A673 (cell line): ENCODE measurements at regions not wholly inside any gene's neighbourhood (a gene's known extent, or its start where the extent isn't known, plus 50 kb on each side); places are given as distances from the start of the nearest gene placed in this dataset.

Source experiments
- BruUV-seq: library from RNA; stranded (reverse); fragments of 400-500 nt; replicated peaks from 2 replicates; lab custom pipeline; 2021; lab: Mats Ljungman, UMichigan
- CTCF ChIA-PET: fragments of 300-600 bp; sonication (Branson Sonifier 250); formaldehyde crosslinking; loops from one replicate; lab custom pipeline; 2022; ENCODE audit warnings: antibody characterized with exemption; lab: Charles Lee
- POLR2A ChIA-PET: fragments of 300-600 bp; sonication (Branson Sonifier 250); formaldehyde crosslinking; loops from one replicate; lab custom pipeline; 2022; ENCODE audit warnings: antibody characterized with exemption; ENCODE audit not compliant: low non-redundant PET; lab: Charles Lee
- DNase-seq: peaks from one replicate; pipeline ENCODE4 v3.0.0-alpha.2; 2015; ENCODE audit warnings: low spot score
- H3K27ac ChIP-seq: fragments of 200-600 bp; sonication (generic); 2 replicates; pipeline ENCODE4 v1.5.1; 2016; ENCODE audit warnings: mixed run types, low read depth, mild to moderate bottlenecking, mixed read lengths, antibody characterized with exemption, low read length; ENCODE audit not compliant: poor library complexity, severe bottlenecking
- H3K27me3 ChIP-seq: fragments of 200-600 bp; sonication (generic); replicated peaks from 2 replicates; pipeline ENCODE4 v1.6.1; 2017; ENCODE audit warnings: mixed run types, low read depth, mild to moderate bottlenecking, mixed read lengths, antibody characterized with exemption, low read length; ENCODE audit not compliant: insufficient read depth, poor library complexity
- H3K36me3 ChIP-seq: fragments of 200-600 bp; sonication (generic); 2 replicates; pipeline ENCODE4 v1.6.1; 2016; ENCODE audit warnings: mixed run types, mild to moderate bottlenecking, mixed read lengths, antibody characterized with exemption, low read length; ENCODE audit not compliant: insufficient read depth, poor library complexity, severe bottlenecking
- H3K4me1 ChIP-seq: fragments of 200-600 bp; sonication (generic); 2 replicates; pipeline ENCODE4 v1.6.1; 2017; ENCODE audit warnings: mixed run types, mild to moderate bottlenecking, mixed read lengths, antibody characterized with exemption, low read length; ENCODE audit not compliant: insufficient read depth, poor library complexity, severe bottlenecking
- H3K4me3 ChIP-seq: fragments of 200-600 bp; sonication (generic); 2 replicates; pipeline ENCODE4 v1.5.1; 2016; ENCODE audit warnings: low read depth, mixed run types, mild to moderate bottlenecking, mixed read lengths, low read length; ENCODE audit not compliant: poor library complexity, severe bottlenecking
- H3K9me3 ChIP-seq: fragments of 200-600 bp; sonication (generic); 2 replicates; pipeline ENCODE4 v1.6.1; 2016; ENCODE audit warnings: mixed run types, low read depth, mild to moderate bottlenecking, mixed read lengths, antibody characterized with exemption, low read length; ENCODE audit not compliant: poor library complexity, severe bottlenecking
- CTCF ChIP-seq: fragments of 300-800, 200-600 bp; sonication (generic); conservative IDR thresholded peaks from 2 replicates; pipeline ENCODE4 v1.5.1; 2017; ENCODE audit warnings: low read depth, mild to moderate bottlenecking, antibody characterized with exemption, low read length, moderate library complexity, mixed read lengths
- EZH2 ChIP-seq: fragments of 200-600 bp; sonication (generic); IDR thresholded peaks from 2 replicates; pipeline ENCODE4 v1.6.1; 2017; ENCODE audit warnings: borderline replicate concordance, low read depth, mild to moderate bottlenecking, mixed read lengths, antibody characterized with exemption, low read length; ENCODE audit not compliant: poor library complexity, severe bottlenecking
- intact Hi-C: fragments of 100-400 bp; cut with micrococcal nuclease; formaldehyde crosslinking; loops from one replicate; pipeline ENCODE4 v1.10.0; 2022; ENCODE audit not compliant: unreplicated experiment

GRCh38 chr14:95404583-95404982 is 84.9 kb upstream of the CLMN start:
- TF ChIP-seq CTCF (no peak), EZH2 (no peak)
- CTCF ChIA-PET: no interaction called here

GRCh38 chr14:95402578-95402977 is 82.9 kb upstream of the CLMN start:
- TF ChIP-seq CTCF (no peak), EZH2 (no peak)
- no TSS peak for BruUV-seq
- H3K4me1 ChIP-seq: no peaks in the 10 kb centered on the region
- H3K9me3 ChIP-seq: no peaks in the 10 kb centered on the region
- CTCF ChIA-PET: no interaction called here
- no peak for DNase-seq
- no peak overlapping the region for H3K27ac ChIP-seq
- intact Hi-C loops: no loop called here
- no peaks in the 10 kb centered on the region for H3K36me3 ChIP-seq
- POLR2A ChIA-PET: no interaction called here
- no peak overlapping the region for H3K4me3 ChIP-seq
- H3K27me3 ChIP-seq: no peaks in the 10 kb centered on the region

More at GRCh38 chr14:95404583-95404982, 84.9 kb upstream of the CLMN start:
- Histone ChIP-seq H3K4me3 (no peak overlapping the region), H3K27me3 (no peaks in the 10 kb centered on the region), H3K36me3 (no peaks in the 10 kb centered on the region), H3K4me1 (no peaks in the 10 kb centered on the region), H3K9me3 (no peaks in the 10 kb centered on the region), H3K27ac (no peak overlapping the region)
- no peak for DNase-seq
- POLR2A ChIA-PET: no interaction called here
- intact Hi-C loops: no loop called here
- BruUV-seq: no TSS peak

DNA sequence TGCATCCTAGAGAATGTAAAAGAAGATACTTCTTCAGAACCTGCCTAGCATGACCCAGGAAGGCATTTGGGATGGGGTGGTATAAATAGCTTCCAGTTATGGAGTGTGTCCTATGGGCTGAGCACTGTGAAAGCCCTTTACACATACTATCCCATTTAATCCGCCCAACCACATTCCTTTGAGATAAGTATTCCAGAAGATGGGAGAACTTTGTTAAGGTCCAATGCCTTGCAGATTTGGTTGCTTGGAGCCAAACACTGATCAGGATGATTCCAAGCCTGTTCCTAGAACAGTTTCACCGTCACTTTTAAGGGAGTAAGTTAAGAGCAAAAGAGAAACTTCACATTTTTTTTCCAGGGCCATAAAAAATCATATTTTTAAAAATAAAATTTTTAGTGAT is 82.5 kb upstream of the CLMN start:
- Histone ChIP-seq H3K9me3 (no peaks in the 10 kb centered on the region), H3K27ac (no peak overlapping the region), H3K27me3 (no peaks in the 10 kb centered on the region), H3K4me1 (no peaks in the 10 kb centered on the region), H3K4me3 (no peak overlapping the region), H3K36me3 (no peaks in the 10 kb centered on the region)
- no peak for DNase-seq
- ChIA-PET POLR2A (no interaction called here), CTCF (no interaction called here)
- TF ChIP-seq EZH2: no peak
- TF ChIP-seq CTCF: no peak
- intact Hi-C loops: no loop called here
- no TSS peak for BruUV-seq
